ENCODE measurements at regions not wholly inside any gene's neighbourhood (a gene's known extent, or its start where the extent isn't known, plus 50 kb on each side); places are given as distances from the start of the nearest gene placed in this dataset.

GRCh38 chr4:152102436-152103000, 341.7 kb upstream of the GATB start:
- Histone ChIP-seq H3K9ac (ENCODE audit: control insufficient read depth, insufficient read depth, low read length) (no peak overlapping the region), H3K27me3 (replicated peaks in 1 of 2; ENCODE audit: control insufficient read depth in 2 of 2, insufficient read depth in 2 of 2, low read length in 1 of 2) (no peaks in the 10 kb centered on the region), H2AFZ (ENCODE audit: control insufficient read depth, low read depth, low read length) (no peak overlapping the region), H3K4me3 (no peak overlapping the region), H4K20me1 (ENCODE audit: control insufficient read depth, insufficient read depth) (no peaks in the 10 kb centered on the region), H3K4me2 (ENCODE audit: control insufficient read depth, insufficient read depth) (no peak overlapping the region), H3K79me2 (ENCODE audit: control insufficient read depth, insufficient read depth, low read length) (no peaks in the 10 kb centered on the region), H3K9me3 (replicated peaks; ENCODE audit: control insufficient read depth, insufficient read depth, low read length) (no peaks in the 10 kb centered on the region), H3K27ac (ENCODE audit: control insufficient read depth, insufficient read depth) (no peak overlapping the region), H3K36me3 (ENCODE audit: control insufficient read depth in 2 of 2, insufficient read depth in 2 of 2, low read length in 1 of 2) (no peaks in the 10 kb centered on the region), H3K4me1 (ENCODE audit: control insufficient read depth, insufficient read depth, low read length) (peaks cover 8% of the 10 kb centered on the region)
- ChIA-PET RAD21 (ENCODE audit: unreplicated experiment) (interaction anchor here (1.4 kb wide), 1 partner anchor 19 kb away, joined by 4 read pairs; no protein-coding TSS in a partner anchor), POLR2A (no interaction called here), SMC1A (ENCODE audit: uncharacterized antibody, unreplicated experiment) (interaction anchor here (0.7 to 1.2 kb wide), 3 partner anchors 11 to 434 kb away, joined by 3 read pairs; no protein-coding TSS in a partner anchor), CTCF (interaction anchor here (0.5 to 1.0 kb wide), 4 partner anchors 9 to 740 kb away, joined by 3 read pairs; no protein-coding TSS in a partner anchor)
- intact Hi-C loops (cut with micrococcal nuclease; ENCODE audit: unreplicated experiment) (no loop called here), in situ Hi-C loops (cut with MboI) (no loop called here)
- DNase-seq (ENCODE audit: low read depth, low spot score) (no peak), ATAC-seq (no peak), FAIRE-seq (no peak)
- BruUV-seq (replicated peaks): no TSS peak
- 61% methylated on average over 5 of the region's 5 CpGs for WGBS (ENCODE audit: insufficient coverage, insufficient replicate concordance, low lambda C conversion rate, missing lambda C conversion rate)
- TF ChIP-seq ZBTB4 (CRISPR knock-in tag; IDR thresholded peaks at IDR 0.05) (no peak), CUX1 (IDR thresholded peaks at IDR 0.05; ENCODE audit: insufficient replicate concordance, low read depth, low read length) (no peak), PKNOX1 (IDR thresholded peaks at IDR 0.05) (no peak), ATF3 (IDR thresholded peaks at IDR 0.05; ENCODE audit: borderline replicate concordance, extremely low read depth, low read depth, low read length) (no peak), ZNF622 (IDR thresholded peaks at IDR 0.05) (no peak), USF2 (IDR thresholded peaks at IDR 0.05; ENCODE audit: borderline replicate concordance, low read depth, low read length) (no peak), SREBF1 (IDR thresholded peaks at IDR 0.05; ENCODE audit: low read length) (no peak), HSF1 (IDR thresholded peaks at IDR 0.05; ENCODE audit: low read depth, low read length) (no peak), MTA2 (IDR thresholded peaks at IDR 0.05; ENCODE audit: low read depth) (no peak)

Data from GM12878 (cell line).